Activated CD4-positive, alpha-beta T cell treated with anti-CD3 and anti-CD28 coated beads for 24 hours (primary cell): ENCODE measurements at regions not wholly inside any gene's neighbourhood (a gene's known extent, or its start where the extent isn't known, plus 50 kb on each side); places are given as distances from the start of the nearest gene placed in this dataset.

Experiments
- DNase-seq, 2 donors: peaks; one replicate each; pipeline ENCODE4 v3.0.0-alpha.2; 2020; ENCODE audit warnings: low read depth in 2 of 2

DNA sequence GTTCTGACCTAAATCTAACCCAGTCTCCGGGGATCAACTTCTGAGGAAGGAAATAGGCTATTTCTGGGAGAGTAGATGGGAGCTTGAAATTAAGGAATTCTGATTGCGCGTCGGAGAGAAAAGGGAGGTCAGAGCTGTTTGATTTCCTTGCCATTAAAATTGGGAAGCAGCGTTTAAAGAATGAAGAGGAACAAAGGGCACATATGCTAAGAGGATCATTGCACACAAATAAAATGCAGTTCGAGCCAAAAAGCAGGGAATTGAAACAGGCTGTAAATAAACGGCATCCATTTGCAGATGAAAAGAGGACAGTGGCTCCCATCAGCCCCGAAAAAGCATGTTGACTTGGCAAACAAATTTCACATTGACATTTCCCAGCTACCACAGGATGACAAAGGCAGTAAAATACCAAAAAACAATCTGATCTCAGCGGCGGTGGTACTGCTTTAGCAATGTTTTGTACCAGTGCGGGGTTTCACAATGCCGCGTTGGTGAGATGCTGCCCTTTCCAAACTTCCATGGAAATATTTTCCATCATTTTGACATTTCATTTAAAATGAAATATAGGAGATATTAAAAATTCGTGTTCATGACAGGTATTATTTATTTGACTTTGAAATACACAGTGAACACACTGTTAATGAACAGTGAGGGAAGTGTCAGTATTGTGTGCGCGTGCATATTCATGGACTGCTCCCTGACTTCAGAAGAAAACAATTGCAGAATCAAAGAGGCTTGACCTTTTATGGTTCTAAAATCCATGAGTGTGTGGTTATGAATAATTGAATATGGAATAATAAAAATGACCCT, 108.8 kb downstream of the SQOR start:
- DNase-seq, result no peak

DNA sequence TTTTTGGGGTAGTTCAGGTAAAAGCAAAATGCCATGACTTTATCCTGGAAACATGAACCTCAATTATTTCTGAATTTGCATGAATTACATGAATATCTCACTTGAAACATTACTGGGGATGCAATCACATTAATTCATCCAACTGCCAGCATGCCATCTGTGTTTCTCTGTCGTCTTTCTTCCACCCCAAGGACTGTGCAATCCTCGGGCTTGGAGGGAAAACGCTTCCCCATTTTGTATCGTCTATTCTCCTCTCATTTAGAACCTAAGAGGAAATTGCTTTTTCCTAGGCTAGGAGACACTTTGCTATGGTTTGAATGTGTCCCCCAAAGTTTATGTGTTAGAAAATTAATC, 109.4 kb downstream of the SQOR start:
- DNase-seq, result no peak

DNA sequence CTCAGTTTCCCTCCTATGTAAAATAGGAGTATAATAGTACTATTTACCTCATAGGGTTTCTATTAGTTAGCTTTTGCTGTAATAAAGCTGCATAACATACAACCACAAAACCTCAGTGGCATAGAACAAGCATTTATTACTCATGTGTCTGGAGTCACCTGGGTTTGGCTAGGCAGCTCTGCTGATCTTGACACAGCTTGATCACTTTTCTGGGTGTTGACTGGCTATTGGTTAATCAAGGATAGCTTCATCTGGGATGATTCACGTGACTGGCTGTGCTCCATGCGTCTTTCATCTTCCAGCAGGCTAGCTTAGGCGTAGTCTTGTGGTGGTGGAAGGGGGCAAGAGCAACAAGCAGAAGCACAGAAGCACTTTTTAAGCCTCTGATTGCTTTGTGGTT, 112.6 kb downstream of the SQOR start:
- no peak for DNase-seq

DNA sequence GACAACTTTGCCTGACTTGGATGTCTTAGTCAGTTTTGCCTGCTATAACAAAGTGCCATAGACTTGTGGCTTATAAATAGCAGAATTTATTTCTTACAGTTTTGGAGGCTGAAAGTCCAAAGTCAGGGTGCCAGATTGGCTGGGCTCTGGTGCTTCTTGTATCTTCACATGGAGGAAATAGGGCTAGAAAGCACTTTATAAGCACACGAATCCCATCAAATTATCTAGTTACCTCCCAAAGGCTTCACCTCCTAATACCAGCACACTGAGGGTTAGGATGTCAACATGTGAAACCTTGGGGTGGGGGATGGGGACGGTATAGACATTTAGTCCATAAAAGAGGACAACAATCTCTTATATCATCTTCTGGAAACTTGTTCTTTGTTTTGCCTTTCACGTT, 116.8 kb downstream of the SQOR start:
- DNase-seq, result no peak

DNA sequence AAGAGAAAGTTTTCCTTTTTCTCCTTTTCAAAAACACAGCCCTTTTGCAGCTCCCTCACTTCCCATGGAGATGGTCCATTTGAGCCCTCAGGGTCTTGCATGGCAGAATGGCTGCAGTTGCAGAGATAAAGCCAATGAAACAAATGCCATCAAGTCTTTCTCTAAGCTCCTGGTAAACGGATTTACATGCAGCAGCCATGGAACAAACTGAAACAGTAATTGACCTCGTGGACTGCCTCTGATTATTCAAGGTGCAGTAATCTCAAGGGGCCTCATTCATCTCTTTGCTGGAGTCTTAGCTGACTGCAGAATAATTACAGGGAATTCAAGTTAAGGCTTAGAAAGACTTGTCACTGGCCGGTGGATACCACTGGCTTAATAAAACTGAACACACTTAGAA, 125.1 kb downstream of the SQOR start:
- no peak for DNase-seq

DNA sequence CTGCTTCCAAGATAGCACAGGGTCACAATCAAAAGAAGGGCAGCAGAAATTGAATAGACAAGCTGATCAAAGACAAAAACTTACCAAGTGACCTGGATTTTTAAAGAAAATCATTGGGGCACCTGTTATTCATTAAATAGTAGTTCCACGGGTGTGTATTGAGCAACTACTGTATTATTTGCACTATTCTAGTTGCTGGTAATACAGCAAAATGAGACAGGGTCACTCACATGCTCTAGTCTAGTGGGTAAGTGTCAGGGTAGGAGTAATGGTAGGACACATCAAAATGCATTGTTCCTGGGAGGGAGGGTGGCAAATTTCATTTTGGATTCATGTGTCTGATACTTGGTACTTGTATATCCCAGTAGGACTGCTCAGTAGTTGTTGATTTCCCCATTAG, 127.9 kb downstream of the SQOR start:
- no peak for DNase-seq

DNA sequence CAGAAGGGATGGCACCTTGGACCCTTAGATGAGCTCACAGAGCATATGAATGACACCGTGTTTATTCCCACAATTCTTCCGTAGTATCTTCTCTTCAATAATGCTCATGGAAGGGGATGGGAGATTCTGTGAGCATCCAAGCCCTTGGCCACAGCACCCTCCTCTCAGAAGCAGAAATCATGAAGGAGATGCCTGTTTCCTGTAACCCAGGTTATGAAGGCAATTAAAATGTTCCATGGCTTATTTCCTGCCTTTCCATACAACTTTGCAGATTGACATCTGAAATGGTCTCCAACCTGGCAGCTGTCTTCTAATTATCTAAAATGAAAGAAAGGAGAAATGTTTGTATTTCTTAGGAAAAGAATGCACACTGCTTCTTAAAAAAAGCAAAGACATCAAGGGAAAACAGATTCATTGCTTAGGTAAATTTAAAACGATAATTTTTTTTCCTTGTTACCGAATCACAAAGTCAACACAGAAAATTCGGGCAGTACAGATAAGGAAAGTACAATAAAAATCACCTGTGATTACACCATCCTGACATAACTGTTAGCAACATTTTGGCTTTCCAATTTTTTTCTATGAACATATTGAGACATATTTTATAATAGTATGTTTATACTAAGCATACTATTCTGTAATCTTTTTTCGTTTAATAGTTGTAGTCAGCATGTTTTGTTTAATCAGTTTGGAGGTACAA, 128.5 kb downstream of the SQOR start:
- DNase-seq, result no peak

DNA sequence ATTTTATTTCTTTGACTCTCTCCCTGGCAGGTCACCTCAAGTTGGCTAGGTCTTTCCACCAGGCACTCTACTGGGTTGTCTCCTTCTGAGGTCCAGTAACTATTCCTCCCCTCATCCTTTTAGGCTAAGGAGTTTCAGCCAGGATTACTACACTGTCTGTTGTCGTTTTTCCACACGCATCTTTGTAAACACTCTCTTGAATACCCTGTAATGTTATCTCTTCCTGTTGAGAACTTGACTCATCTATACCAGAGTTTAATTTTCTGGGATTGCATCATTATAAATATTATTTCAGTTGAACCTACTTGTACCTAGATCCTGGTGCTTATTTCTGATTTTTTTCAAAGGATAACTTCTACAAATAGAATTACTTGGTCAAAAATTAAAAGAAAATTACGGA, 138.3 kb downstream of the SQOR start:
- DNase-seq, result no peak

DNA sequence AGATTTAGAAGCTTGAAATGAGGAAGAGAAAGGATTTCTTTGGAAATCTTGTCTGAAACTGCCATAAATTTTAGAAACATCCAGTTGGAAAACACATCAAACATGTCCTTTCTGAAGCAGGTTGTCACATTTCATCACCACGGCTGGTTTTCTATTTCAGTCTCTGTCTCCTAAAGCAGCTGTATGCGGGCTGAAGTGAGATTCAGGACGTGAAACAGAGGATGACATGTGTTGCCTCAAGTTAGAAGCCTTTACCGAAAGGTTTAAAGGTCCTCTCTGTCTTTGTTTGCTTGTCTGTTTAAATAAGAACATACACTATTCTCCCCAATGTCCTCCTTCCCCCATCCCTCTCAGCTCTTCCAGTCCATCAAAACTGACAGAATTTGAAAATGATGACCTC, 141.9 kb downstream of the SQOR start:
- no peak for DNase-seq

DNA sequence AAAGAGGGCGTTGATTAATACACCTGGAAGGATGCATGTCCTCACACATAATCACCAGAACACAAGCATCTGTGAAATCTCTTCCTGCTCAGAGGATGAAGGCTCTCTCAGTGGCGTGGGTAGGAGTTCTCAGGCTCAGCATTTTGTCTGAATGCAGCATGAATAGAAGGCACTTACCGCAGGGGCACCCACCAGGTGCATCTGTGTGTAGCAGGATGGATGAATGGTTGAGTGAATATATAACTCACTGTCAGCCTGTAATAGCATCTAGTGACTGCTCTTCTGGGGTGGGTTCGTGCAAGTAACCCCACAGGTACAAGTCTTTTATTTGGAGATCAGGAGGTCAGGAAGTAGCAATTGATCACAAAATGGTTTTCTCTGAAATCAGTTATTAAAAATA, 143.0 kb downstream of the SQOR start:
- DNase-seq, result no peak

DNA sequence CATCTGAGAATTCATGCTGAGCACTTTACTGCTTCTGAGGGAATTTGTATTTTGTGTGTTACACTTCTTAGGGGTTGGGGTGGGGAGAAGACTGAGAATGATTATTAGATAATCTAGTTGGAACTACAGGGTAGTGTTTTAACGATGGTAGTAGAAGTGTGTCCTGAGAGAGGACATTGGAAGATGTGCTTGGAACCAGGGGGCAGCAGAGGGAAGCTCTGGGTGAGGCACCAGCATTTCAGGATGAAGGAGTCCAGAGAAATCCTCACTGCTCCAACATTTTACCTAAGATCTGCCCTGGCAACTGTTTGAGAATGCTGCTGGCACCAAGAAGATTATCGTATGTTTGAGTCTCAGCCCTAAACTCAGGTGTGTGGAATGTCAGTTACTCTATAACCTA, 145.5 kb downstream of the SQOR start:
- no peak for DNase-seq

DNA sequence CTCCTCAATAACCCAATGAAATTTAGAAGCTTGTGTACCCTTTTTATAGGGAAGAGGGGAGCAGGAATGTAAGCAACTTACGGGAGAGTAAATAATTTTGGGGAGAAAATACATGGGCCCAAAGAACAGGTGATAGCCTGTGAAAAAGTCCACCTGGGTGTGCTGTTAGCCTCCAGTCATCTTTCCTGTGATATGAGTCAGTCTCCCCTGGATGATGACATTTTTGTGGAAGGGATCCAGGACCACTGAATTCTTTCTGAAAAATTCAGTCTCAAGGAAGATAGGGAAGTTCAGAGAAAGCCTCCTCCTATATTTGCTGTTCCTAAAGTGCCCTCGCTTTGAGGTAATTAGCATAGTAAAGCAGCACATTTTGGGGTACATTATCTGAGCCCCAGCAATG, 149.8 kb downstream of the SQOR start:
- no peak for DNase-seq

DNA sequence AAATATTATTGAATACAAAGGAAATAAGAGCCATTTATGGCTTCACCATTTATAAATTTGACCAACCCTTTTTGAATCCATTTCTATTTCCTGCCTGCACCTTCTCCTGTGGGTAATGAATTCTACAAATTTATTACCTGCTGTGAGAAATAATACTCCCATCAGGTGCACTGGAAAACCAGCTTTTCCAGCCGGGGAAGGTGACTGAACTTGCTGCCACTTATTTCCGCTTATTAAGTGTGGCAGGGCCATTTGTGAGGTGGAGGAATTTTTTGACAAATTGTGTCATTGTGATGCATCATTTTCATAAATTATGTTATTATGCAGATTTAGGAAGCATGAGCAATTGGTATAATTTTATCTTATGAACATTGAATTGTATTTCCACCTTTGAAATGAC, 151.1 kb downstream of the SQOR start:
- no peak for DNase-seq

DNA sequence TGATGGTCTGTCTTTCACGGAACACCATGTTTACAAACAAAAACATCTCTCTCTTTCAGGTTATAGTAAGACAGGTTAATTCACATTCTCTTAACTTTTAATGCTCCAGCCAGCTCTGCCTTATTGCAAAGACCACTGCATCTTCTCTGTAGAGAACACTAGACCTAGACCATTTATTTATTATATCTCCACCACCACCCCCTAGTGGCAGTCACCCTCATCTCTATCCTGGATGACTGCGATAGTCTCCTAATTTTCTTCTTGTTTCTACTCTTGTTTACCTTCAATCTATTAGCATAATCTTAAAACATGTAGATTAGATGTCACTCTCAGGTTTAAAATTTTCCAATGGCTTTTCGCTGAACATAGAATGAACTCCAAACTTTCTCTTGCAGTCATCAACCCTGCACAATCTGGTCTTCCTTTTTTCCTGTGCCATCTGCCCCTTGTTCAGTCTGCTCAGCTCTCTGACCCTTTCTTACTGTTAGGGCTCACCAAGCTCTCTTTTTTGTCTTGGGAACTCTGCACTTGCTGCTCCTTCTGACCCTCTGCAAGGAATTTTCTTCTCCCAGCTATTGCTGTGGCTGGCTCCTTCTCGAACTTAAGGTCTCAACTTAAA, 155.6 kb downstream of the SQOR start:
- DNase-seq, result no peak

DNA sequence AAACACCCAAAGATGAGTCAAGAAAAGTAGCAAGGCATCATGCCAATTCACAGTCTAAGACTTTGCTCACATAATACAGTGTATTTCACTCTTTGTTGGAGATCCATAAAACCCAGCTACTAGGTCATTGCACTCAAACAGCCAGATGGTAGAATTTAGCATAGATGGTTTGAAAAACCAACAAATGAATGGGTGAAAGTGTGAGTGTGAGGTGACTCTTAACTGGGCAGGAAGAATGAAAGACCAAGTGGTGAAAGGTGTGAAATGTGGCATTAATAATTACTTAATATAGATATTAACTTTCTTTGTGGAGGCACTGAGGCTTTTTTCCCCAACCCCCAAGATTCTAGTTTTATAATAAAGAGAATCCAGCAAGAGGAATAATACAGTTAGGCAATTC, 159.5 kb downstream of the SQOR start:
- DNase-seq, result no peak

DNA sequence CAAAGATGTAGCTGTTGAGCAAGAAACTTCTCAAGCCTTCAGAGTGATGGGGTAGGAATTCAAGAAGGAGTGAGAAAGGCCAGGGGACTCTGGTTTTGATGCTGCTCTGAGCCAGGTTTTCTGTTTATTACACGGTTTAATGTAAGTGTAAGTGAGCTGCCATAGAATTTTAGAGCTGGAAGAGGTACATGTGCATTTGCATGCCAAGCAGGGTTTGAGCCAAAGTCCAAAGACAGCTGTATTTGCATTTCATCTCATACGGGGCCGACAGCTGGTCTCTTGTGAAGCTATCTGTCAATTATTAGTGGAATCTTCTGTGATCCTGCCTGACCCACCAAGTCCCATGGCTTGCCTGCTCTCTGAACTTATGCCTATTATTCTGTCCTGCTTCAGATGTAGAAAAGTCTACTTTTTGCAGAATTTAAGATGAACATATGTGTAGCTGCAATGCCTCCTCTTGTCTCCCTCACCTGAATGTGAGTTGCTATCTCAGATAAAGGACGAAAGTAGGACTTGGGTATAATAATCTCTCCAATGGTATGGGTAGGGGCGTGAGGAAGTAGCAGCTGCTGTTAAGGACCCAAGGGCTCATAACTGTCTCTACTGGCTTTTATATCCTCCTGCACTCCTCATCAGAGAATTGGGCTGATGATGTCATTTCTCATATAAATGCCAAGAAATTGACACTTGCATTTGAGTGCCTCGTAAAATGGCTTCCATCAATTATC, 160.0 kb downstream of the SQOR start:
- DNase-seq, result no peak

DNA sequence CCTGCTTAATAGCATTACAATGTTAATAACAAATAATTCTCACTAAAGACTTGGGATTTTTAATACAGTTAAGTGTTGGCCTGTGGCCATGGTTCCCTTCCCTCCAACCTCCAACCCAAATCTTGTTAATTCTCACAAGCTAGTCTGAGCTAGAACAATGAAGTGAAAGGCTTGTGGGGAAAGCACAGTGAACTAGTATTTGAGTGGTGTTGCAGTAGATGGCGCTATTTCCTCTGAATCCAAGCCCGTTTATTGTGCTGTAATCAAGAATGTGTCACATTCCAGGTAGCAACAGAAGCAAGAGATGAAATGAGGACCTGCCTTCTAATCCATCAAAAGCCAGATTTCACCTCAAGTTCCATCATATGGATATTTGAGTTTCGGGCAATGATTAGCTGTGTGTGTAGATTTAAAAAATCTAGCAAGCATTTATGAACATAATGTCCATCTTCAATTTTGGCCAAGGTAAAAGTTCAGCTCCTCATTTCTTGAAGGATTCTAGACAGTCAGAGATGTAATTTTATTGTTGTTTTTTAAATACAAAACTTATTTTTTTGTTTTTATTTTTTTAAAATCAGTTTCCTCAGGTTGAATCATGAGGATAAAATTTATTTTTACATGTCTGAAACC, 160.7 kb downstream of the SQOR start:
- no peak for DNase-seq

DNA sequence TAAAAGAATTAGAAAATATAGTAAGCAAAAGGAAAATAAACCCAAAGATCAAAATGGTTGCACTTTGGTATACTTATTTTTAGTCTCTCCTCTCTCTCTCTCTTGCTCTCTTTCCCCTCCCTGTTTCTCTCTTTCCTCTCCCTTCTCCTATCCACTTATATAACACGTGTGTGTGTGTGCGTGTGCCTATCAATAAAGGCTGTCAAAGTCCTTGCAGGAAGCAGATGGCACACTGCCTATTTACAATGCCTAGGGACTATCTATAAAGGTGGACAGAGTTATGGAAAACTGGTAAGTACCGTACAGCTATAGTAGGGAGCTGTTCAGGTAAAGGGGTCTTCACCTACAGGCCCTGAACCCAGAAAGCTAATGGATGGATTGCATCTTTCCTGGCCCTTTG, 161.6 kb downstream of the SQOR start:
- no peak for DNase-seq

DNA sequence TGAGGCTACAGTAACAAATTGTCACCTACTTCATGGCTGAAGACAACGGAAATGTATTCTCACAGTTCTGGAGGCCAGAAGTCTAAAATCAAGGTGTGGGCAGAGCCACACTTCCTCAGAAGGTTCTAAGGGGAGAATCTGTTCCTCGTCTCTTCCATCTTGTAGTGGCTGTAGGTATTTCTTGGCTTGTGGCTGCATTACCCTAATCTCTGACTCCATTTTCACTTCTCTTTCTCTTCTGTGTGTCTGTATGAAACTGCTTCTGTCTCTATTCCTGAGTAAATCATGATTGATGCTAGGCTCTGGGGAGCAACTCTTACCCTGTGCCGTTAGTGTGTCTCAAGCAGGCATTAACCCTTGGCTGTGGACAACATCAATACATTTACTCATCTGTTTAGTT, 164.7 kb downstream of the SQOR start:
- no peak for DNase-seq

DNA sequence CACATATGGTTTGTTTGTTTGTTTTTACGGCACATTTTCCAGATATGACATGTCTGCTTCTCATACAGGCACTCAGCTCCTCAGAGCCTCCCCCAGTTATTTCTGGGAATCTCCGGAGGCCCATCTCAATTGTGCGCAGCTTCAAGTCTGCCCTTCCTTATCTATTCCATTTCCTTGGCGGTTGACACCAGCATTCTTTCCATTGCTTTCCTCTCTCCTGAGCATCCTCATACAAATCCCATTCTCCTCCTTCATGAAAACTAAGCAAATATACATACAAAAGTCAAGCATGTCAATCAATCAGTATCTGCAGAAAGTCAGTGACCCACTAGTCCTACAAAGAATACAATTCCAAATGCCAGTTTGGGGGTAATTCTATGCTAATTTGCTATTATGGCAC, 166.7 kb downstream of the SQOR start:
- no peak for DNase-seq

DNA sequence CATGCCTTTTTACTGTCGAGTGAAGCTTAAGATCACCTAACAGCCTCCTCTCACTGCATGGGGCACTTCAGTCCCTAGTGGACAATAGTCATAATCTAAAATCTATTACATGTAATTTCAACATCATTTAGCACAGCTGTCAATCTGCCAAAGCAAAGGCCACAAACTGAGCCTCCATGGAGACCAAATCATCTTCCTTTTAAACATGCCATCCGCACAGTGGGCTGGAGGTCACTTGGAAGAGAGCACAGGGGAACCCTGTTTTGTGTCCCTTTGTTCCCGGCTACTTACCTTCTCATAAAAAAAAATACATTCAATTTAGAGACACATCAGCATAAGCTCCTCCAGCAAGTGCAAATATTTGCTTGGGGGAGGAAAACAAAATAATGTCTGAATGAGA, 167.3 kb downstream of the SQOR start:
- no peak for DNase-seq

DNA sequence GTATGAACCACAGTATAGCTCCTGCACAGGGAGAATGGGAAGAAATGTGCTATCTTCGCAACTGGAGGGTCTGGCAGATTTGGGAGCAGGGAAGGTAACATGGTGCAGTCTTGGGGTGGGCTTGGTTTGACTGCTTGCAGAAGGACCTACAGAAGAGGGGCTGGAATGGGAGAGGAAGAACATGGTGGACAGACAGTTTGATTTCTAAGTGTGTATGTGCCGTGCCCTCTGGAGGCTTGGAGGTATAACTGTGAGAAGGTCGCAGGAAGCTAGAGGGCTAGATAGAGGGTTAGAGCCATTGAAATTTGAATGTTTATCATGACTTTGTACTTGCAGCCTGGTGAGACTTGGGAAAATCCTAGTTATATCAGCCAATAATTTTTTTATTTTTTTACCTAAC, 169.2 kb downstream of the SQOR start:
- DNase-seq, result no peak
